ENCODE measurements at regions not wholly inside any gene's neighbourhood (a gene's known extent, or its start where the extent isn't known, plus 50 kb on each side); places are given as distances from the start of the nearest gene placed in this dataset.

DNA sequence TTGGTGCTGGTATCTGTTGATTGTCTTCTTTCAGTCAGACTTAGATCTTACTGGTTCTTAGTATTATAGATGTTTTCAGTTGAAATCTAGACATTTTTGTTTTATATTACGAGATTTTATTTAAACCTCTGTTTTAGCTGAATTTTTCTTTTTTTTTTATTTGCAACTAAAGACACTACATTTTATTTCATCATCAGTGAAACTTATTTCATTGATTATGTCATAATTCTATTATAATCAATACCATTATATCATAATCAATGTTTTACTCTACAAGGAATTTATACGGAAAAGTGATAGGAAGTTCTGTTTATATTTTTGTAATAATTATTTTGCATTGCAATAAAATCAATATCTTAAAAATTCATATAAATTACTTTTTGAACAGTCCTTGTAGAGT is 477.4 kb upstream of the MDFIC2 start:
- peak; percentile 5 for FAIRE-seq

DNA sequence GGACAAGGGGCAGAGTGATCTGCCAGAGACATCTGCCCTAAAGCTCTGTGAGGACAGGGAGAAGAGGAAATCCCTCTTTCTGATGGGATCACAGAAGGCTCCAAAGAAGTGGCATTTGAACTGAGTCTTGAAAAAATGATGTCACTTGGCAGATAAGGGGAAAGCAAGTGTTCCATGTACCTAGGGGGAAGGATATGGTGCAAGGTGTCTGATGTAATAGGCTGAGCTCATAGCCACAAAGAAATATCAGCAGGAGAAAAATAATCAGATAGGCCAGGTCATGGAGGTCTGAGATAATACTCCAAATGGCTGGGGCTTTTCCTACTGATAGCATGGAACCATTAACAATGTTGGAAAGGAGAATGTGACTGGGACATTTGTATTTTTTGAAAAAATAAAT is 468.4 kb upstream of the MDFIC2 start:
- no peak for FAIRE-seq

DNA sequence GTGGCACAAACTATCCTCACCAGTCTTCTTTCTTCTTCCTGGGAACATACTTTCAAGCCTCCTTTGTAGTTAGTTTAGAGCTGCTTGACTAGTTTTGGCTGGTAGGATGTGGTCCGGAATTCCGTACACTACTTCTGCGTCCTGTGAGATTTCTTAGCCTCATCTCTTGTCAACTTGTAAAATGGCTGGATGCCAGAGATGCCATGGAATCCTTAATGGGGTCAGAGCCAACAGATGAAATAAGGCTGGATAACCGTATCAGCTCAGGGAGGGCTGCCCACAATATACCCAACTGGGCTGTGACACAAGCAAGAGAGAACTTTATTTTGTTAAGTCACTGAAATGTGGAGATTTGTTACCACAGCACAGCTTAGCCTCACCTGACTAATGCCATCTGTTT is 466.9 kb upstream of the MDFIC2 start:
- no peak for FAIRE-seq

DNA sequence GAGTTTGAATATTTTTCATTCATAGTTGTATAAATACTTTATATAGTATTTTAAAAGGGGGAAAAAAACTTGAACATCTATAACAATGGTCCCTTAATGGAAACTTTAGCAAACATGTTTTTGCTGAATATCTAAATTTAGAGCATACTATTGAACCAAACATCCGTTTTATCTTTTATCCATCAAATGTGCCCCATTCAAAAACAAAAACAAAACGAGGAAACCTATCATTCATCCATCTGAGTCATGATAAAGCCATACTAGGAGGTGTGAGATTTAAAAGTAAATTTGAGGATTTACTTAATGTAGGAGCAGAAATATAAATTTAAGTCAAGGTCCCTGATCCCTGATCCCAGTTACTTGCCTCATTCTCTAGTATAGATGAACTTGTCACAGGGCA is 463.6 kb upstream of the MDFIC2 start:
- no peak for FAIRE-seq

DNA sequence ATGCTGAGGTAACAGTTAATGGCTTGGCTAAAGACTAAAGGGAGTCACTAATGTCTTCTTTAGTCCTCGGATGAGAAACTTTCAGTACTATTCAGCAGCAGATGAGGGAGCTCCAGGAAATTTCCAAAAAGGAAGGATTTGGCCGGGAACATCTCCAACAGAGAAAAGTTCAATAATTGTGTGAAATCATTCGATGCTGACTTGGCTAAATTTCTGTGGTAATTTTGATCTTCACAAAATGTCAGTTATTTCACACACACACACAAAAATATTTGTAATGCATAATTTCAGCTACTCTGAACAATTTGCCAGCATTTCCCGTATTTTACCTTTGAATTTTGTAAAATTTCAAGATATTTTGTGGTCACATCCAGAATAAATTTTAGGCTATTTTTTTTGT is 462.8 kb upstream of the MDFIC2 start:
- FAIRE-seq = no peak

DNA sequence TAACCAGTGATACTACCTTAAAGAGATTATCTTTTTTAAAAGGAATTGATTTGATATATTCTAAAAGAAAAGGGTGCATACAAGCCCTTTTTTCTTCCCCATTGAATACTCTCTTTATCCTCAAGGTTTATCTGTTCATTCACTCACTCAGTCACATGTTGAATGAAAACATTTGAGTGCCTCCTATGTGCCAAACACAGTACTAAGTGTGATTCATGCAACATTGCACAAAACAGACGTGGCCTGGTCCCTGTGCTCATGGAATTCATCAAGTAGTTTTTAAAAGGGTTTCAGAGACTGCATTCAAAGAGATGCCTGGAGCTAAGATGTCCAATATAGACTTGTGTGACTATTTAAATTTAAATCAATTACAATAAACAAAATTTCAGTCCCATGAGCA is 462.2 kb upstream of the MDFIC2 start:
- no peak for FAIRE-seq

DNA sequence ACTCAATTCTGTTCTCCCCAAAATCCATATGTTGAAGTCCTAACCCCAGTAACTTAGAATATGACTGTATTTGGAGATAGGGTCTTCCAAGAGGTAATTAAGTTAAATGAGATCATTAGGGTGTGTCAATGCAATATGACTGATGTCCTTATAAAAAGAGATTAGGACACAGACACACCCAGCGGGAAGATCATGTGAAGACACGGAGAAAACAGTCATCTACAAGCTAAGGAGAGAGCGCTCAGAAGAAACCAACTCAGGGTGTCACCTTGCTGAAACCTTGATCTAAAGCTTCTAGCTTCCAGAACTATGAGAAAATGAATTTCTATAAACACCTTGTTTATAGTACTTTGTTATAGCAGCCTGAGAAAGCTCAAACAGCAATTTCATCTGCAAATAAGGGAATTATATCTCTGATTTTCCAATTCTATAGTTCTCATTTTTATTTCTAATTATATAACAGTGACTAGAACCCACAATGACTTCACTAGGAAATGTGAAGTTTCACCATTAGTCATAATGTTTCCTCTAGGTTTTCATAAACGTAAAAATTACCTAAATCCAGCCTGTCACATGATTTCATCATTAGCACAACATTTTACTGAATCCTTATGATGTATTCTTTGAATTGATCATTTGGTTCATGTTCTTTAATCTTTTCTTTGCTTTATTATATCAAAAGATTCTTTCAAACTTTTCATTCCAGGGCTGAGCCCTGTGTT is 459.1 kb upstream of the MDFIC2 start:
- no peak for FAIRE-seq

DNA sequence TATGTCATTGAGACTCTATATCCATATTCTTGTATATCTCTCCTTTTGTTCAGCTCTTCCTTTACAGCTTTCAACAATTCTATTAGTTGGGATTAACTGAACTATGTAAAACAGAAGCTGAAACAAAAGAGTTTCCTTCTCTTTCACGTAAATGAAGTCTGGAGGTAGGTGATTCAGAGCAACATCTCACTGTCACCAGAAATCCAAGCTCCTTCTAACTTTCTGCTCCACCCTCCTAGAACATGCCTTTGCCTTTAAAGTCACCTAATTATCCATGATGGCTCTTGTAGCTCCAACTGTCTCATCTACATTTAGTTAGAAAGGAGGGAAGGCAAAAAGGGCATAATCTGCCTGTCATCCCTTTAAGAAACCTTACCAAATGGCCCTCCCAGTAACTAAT is 458.2 kb upstream of the MDFIC2 start:
- FAIRE-seq = no peak

DNA sequence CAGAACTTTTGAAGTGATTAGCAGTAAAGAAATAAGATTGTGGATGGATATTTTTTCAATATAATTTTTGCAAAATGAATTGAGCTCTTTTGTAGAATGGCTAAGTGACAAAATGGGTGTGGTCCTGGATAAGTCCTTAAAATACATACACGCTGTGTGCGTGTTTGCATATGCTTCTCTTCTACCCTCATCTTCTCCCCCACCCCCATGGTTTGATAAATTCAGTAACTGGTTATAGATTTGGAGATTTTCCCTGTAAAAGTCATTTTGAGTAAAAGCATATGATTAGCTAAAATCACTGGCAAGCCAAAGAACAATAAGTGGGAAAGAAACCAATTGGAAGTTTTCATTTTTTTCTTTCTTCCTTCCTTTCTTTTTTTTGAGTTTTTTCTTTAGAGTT is 453.9 kb upstream of the MDFIC2 start:
- FAIRE-seq = no peak

DNA sequence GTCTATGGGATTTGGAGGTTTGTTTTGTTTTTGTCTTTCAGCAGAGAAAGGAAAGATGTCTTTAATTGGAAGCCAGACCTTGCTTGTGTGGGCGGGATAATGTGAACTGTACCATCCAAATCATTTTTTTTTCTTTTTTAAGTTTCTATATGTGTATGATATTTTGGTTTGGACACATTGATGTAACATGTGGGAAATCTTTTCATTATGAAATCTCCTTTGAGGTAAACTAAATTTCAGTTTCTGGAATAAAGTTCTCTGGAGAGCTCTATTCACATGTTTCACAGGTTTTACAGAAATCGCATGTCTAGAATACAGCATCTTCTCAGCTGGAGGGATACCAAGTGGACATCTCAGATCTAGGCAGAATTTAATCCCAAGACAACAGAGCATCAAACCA is 451.5 kb upstream of the MDFIC2 start:
- FAIRE-seq = no peak

DNA sequence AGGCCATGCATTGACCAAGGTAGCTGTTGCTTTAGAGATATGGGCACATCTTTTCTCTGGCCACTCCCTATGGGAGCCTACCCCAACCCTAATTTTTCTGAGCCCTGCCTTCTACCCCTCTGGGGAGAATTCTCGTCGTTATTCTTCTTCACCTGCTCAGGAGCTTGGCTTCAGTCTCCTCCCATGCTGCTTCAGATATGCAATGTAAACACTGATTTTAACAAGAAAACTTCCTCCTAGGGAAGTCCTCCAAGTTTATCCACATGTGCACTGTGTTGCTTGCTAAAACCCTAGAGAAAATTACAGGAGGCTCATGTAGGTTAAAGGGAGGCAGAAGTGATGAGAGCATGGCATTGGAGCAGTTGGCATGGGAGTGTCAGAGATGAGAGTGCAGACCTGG is 445.2 kb upstream of the MDFIC2 start:
- no peak for FAIRE-seq

DNA sequence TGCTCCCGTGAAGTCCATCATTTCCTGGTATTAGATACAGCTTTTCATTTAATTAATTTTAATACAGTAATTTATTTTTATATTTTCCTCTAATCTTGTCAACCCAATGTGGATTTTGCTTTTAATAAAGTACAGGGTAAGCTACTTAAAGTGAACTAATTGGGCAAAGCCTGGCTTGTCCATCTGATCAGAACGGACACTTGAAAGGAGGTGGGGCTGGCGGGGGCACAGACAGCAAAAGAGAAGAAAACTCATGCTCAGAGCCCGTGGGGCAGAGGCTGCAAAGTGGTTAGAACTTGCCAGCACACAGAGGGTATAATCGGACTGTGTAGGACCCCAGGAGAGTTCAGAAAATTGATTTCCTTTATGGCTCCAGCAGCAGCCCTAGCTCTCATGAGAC is 443.1 kb upstream of the MDFIC2 start:
- FAIRE-seq = no peak

DNA sequence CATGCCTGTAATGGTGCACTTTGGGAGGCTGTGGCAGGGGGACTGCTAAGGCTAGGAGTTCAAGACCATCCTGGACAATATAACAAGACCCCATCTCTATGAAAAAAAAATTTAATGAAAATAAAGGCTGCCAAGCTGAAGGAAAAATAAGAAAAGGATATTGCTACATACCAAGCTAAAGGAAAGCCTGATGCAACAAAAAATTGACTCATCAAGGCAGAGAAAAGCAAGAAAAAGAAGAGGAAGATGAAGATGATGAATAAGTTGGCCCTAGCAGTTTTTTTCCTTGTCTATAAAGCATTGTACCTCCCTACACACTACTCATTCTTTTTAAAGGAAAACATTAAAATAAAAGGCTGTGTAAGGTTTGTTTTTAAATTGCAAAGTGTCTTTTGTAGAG is 441.9 kb upstream of the MDFIC2 start:
- FAIRE-seq = no peak

DNA sequence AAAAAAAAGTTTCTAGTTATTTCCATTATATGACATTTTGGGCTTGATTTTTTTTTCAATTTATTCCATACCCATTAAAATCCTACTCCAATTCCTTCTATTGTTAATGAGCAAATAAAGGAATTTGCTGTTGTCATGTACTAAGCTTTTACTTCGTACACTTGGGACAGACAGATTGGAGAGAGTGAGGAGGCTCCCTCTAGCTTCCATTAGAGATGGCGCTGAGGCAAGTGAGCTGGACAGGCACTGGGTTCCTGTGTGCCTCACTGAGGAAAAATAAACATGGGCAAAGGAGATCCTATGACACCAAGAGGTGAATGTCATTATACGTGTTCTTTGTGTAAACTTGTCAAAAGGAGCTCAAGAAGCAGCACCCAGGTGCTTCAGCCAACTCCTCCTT is 441.1 kb upstream of the MDFIC2 start:
- FAIRE-seq = no peak

DNA sequence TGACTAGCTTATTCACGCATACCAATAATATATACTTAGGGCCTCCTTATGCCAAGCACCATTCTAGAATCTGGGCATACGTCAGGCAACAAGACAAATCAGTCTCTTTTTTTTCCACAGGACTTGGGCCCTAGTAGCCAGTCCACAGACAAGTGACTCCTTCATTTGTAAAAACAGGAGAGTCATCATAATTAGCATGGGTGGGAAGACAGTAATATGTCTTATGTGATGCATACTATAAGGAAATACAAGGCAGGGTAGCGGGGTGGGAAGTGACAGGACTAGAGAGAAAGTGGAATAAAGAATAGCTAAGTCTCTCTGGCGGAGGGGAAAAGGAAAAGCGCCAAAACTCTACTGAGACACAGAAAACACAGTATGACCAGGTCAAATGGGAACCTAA is 439.6 kb upstream of the MDFIC2 start:
- FAIRE-seq = no peak

DNA sequence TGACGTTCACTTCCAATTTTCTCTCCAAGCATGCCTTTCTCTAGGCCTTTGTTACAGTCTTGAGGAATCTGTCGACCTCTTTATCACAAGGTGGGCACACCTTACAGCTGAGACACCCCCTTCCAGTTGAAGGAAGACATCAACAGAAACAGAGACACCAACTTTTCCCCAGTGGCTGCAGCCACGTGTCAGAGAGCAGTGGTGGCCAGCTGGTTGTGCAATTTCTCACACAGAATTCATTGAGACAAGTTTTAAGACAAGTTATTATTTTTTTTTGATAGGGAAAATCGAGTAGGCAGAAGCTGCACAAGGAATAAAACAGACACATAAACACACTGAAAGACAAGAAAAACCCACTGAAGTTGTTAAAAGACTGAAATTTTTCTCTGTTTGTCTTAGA is 436.7 kb upstream of the MDFIC2 start:
- no peak for FAIRE-seq

DNA sequence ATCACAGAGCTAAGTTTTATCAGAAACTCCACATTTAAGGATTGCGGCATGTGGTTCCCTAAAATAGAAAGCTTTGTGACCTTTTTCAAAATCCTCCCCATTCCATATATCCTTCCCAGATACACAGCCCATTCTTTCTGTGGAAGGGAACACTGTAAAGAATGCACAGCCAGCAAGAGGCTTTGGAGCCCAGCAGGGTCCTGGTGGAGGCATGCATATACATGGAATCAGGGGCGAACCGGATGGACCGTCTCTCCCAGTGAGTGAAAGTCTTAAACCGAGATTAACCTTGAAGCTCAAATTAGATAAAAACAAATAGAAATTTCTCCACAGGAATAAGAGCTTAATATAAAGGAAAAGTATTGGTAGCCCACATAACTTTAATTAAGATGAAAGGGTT is 436.2 kb upstream of the MDFIC2 start:
- no peak for FAIRE-seq

DNA sequence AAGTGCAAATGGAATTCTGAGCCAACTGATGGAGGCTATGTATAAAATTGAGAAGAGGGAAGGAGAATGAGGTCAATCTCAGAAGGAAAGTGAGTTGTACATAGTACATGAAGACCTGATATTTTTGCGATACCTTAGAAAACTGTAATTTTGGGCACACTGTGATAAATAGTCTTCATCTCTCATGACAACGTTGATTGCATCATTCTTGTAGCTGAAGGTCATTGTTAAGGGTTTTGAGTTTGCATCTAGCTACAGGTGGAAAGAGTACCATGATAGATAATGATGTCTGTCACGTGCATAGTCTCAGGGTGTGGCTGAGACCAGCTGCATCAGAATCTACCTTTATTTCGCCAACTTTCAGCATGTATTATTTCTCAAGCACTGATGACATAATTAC is 435.4 kb upstream of the MDFIC2 start:
- no peak for FAIRE-seq

DNA sequence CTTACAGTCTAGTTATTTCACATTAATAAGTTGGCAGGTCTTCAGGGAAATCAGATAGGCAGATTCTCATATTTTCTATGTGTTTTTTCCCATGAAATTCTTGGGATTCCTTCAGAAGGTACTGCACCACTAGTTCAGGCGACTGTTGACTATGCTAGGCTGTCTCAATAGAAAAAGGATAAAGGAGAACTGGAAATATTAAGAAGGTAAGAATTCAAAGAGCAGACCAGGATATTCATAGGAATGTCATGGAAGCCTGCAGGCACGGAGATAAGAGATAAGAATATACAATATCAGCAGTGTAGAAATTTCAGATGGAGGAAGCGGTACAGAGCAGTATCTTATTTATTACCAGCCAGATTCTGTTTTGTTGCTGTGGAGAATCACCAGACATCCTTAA is 432.1 kb upstream of the MDFIC2 start:
- FAIRE-seq = no peak

DNA sequence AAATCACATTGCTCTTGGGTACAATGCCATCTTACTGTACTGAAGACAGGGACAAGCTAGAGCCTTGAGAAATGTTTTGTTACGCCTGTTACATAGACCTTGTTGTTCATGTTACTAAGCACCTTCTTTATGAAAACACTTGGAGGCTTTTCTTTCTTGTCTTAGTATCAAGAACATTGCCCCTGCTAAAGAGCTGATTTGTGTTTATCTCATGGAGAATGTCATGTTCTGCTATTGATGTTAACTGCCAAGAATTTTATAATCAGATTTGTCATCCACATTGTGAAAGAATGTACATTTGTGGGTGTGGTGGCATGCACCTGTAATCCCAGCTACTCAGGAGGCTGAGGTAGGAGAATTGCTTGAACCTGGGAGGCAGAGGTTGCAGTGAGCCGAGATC is 431.3 kb upstream of the MDFIC2 start:
- FAIRE-seq = no peak

DNA sequence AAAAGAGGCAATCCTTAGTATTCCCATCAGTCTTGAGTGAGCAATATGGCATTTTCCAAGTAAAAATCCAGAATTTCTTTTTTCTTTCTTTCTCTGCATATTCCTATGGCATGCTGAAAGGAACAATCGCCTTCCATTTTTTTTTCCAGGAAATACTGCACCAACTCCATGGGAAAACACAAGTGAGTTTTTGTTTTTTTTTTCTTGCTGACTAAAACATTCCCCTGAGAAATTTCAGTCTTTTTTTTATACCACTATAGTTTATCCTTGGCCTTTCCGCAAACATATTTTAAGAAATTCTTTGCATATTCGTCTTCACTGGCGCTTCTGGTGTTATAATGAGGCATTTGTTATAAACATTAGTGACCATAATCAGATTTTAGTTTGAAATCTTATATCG is 429.6 kb upstream of the MDFIC2 start:
- FAIRE-seq = no peak

DNA sequence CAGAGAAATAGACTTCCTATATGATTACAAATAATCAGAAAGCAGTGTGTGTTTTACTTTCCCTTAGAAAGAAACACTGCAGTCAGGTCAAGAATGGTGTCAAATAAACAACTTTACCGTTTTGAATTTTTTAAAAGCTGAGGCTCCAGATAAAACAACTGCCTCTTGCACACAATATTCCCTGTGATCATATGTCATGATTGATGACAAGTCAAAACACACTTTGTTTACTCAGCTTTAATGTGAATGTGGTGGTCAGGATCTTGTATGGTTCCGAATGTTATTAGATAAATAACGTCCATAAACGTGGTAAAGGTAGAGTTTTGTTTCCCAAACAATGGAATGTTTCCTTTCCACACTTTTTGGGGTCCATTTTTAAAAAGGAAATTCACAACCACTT is 428.4 kb upstream of the MDFIC2 start:
- FAIRE-seq = no peak

DNA sequence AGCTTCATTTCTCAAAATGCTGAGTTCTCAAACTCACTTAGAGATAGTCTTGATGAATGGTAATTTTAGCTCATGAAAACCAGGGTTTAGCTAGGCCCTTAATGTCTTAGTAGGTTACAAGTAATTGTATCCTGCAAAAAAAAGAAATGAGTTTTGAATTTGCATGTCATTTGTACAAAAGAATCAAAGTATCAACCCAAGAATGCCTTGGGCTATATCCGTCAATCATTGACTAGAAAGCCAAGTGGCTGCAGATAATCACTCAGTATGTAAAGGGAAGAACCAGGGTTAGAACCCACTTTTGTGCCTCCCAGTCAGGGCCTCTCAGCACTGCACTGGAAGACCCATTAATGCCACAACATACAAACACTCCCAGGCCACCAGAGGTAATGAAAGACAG is 427.6 kb upstream of the MDFIC2 start:
- FAIRE-seq = no peak

DNA sequence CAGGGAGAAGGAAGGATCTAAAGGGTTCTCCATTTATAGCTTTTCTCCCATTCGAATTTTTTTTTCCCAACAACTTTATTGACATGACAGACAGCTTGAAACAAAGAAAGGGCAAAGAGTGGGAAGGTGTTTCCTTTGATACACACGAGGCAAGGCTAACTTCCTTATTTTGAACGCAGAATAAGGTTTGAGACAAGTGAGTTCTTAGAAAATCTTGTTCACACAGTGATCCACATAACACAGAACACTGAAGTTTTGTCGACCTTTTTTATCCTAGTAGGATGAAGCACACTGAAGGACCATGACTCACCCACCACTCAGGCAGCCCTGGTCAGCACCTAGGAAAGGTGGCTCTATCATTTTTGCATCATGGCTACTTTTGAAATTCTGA is 425.8 kb upstream of the MDFIC2 start:
- FAIRE-seq = no peak

DNA sequence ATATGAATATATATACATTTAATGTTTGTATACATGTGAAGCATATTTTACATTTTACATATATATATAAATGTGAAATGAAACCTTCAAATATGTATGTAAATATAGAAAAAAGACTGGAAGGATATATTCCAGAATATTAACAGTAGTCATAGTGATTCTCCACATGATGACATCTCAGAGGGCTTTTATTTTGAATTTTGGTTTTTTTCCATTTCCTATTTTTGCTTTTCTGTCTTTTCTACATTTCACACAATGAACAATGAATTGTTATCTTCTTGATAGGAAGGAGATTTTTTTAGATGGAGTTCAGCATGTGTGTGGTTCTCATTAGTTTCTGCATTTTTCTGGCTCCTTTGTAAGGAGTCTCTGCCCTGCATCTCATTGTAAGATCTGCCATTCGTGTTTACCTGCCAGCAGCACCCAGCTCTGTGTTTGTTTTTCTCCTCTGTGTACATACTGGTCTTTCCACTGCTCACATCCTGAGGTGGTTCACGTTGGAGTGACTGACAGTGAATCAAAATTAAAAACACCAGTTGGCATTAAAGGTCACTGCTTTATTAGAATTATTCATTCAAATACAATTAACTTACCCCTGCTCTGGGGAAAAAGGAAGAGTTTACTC is 425.3 kb upstream of the MDFIC2 start:
- peak; percentile 80 for FAIRE-seq

Measured in islet of Langerhans (tissue), 1 donor.